NCI-H146 treated with DMSO at 0.1 percent for 48 hours (cell line): ENCODE measurements at regions not wholly inside any gene's neighbourhood (a gene's known extent, or its start where the extent isn't known, plus 50 kb on each side); places are given as distances from the start of the nearest gene placed in this dataset.

Experiments
- DNase-seq: peaks from one replicate; lab custom pipeline; 2025; ENCODE audit not compliant: unreplicated experiment; lab: John Stamatoyannopoulos, UW

GRCh38 chr12:67426067-67426466 lies 156.9 kb downstream of the CAND1 start:
- peak; percentile 9 for DNase-seq

GRCh38 chr12:67427336-67427735 lies 158.2 kb downstream of the CAND1 start:
- DNase-seq: no peak

- DNase-seq: no peak
These were observed 159.3 kb downstream of the CAND1 start for GRCh38 chr12:67428431-67428830.

- DNase-seq: no peak
These were observed 161.7 kb downstream of the CAND1 start for GRCh38 chr12:67430708-67431335.

- DNase-seq: no peak
These were observed 162.4 kb downstream of the CAND1 start for GRCh38 chr12:67431411-67432020.

- no peak for DNase-seq
These were observed 164.4 kb downstream of the CAND1 start for GRCh38 chr12:67433385-67434175.

- no peak for DNase-seq
These were observed 165.7 kb downstream of the CAND1 start for GRCh38 chr12:67434671-67435370.

- DNase-seq: no peak
These were observed 167.1 kb downstream of the CAND1 start for GRCh38 chr12:67436230-67436629.

GRCh38 chr12:67437011-67437410 lies 167.9 kb downstream of the CAND1 start:
- no peak for DNase-seq

GRCh38 chr12:67439611-67440010 lies 170.5 kb downstream of the CAND1 start:
- DNase-seq: no peak

- peak; percentile 73 for DNase-seq
These were observed 172.7 kb downstream of the CAND1 start for GRCh38 chr12:67441736-67442346.

GRCh38 chr12:67442347-67442841 lies 173.2 kb downstream of the CAND1 start:
- DNase-seq: peak; percentile 52

- no peak for DNase-seq
These were observed 173.7 kb downstream of the CAND1 start for GRCh38 chr12:67442896-67443295.

- no peak for DNase-seq
These were observed 175.4 kb downstream of the CAND1 start for GRCh38 chr12:67444542-67444941.

- DNase-seq: no peak
These were observed 177.6 kb downstream of the CAND1 start for GRCh38 chr12:67446716-67447115.

- DNase-seq: no peak
These were observed 178.0 kb downstream of the CAND1 start for GRCh38 chr12:67447180-67447579.

- no peak for DNase-seq
These were observed 180.5 kb downstream of the CAND1 start for GRCh38 chr12:67449591-67450052.

- no peak for DNase-seq
These were observed 181.3 kb downstream of the CAND1 start for GRCh38 chr12:67450441-67450840.

- DNase-seq: peak; percentile 10
These were observed 182.0 kb downstream of the CAND1 start for GRCh38 chr12:67451206-67451605.

- DNase-seq: no peak
These were observed 183.1 kb downstream of the CAND1 start for GRCh38 chr12:67452119-67452805.
